Fibroblast of lung (primary cell): ENCODE measurements at regions not wholly inside any gene's neighbourhood (a gene's known extent, or its start where the extent isn't known, plus 50 kb on each side); places are given as distances from the start of the nearest gene placed in this dataset.

Experiments used
- DNase-seq, 2 donors: peaks; one replicate each; pipeline versions ENCODE4 v3.0.0 to v3.0.0-alpha.2; 2010; ENCODE audit warnings: low read depth in 2 of 2
- H2AFZ ChIP-seq: 2 replicates; pipeline ENCODE4 v1.5.1; 2012; ENCODE audit warnings: low read length, control low read depth, inconsistent platforms
- H3K27ac ChIP-seq: 2 replicates; pipeline ENCODE4 v1.5.1; 2011; ENCODE audit warnings: low read length, control low read depth; ENCODE audit not compliant: insufficient read depth
- H3K27me3 ChIP-seq: 2 replicates; pipeline ENCODE4 v1.5.1; 2011; ENCODE audit warnings: mild to moderate bottlenecking, low read length; ENCODE audit not compliant: control insufficient read depth, insufficient read depth
- H3K36me3 ChIP-seq: 2 replicates; pipeline ENCODE4 v1.5.1; 2011; ENCODE audit warnings: low read length; ENCODE audit not compliant: control insufficient read depth, insufficient read depth
- H3K4me1 ChIP-seq: 2 replicates; pipeline ENCODE4 v1.5.1; 2011; ENCODE audit warnings: low read length; ENCODE audit not compliant: control insufficient read depth, insufficient read depth; ENCODE audit errors: extremely low read depth
- H3K4me2 ChIP-seq: 2 replicates; pipeline ENCODE4 v1.5.1; 2011; ENCODE audit warnings: low read length, control low read depth; ENCODE audit not compliant: insufficient read depth; ENCODE audit errors: extremely low read depth
- H3K4me3 ChIP-seq, 4 experiments: fragments of 200-600 bp in 1 of 4; sonication (generic) in 1 of 4; replicated peaks in 1 of 4; 2 replicates each; pipeline ENCODE4 v1.5.1; 2011 to 2016; ENCODE audit warnings: low read length in 4 of 4, low read depth in 3 of 4, mild to moderate bottlenecking in 3 of 4, control low read depth in 2 of 4, inconsistent platforms in 1 of 4, mixed read lengths in 1 of 4; ENCODE audit not compliant: insufficient read depth in 1 of 4; ENCODE audit errors: control extremely low read depth in 1 of 4
- H3K79me2 ChIP-seq: 2 replicates; pipeline ENCODE4 v1.5.1; 2012; ENCODE audit warnings: mild to moderate bottlenecking, low read length, inconsistent platforms; ENCODE audit not compliant: control insufficient read depth, insufficient read depth
- H3K9ac ChIP-seq: 2 replicates; pipeline ENCODE4 v1.5.1; 2011; ENCODE audit warnings: mild to moderate bottlenecking, low read length, control low read depth; ENCODE audit not compliant: insufficient read depth
- H3K9me3 ChIP-seq: 2 replicates; pipeline ENCODE4 v1.5.1; 2012; ENCODE audit warnings: low read depth, low read length; ENCODE audit not compliant: control insufficient read depth, insufficient read depth
- H4K20me1 ChIP-seq: 2 replicates; pipeline ENCODE4 v1.5.1; 2011; ENCODE audit warnings: low read length; ENCODE audit not compliant: control insufficient read depth, insufficient read depth; ENCODE audit errors: extremely low read depth
- CTCF ChIP-seq, 2 donors: IDR thresholded peaks in 1 of 2; conservative IDR thresholded peaks in 1 of 2; 1 replicate in 1 of 2; 2 replicates in 1 of 2; pipeline ENCODE4 v1.5.1; 2011 to 2012; ENCODE audit warnings: low read length in 2 of 2, control low read depth in 1 of 2, inconsistent platforms in 1 of 2, low read depth in 1 of 2, mild to moderate bottlenecking in 1 of 2
- EZH2 ChIP-seq: IDR thresholded peaks from 2 replicates; pipeline ENCODE4 v1.5.1; 2012; ENCODE audit warnings: low read length, control low read depth, mild to moderate bottlenecking; ENCODE audit errors: missing control alignments

- Histone ChIP-seq H3K4me3 (no peak overlapping the region), H3K4me1 (no peaks in the 10 kb centered on the region), H3K9ac (no peak overlapping the region), H3K27ac (no peak overlapping the region), H2AFZ (no peak overlapping the region), H3K27me3 (no peaks in the 10 kb centered on the region), H3K9me3 (no peaks in the 10 kb centered on the region), H3K79me2 (no peaks in the 10 kb centered on the region), H3K4me2 (no peak overlapping the region), H3K36me3 (no peaks in the 10 kb centered on the region), H4K20me1 (no peaks in the 10 kb centered on the region)
- TF ChIP-seq EZH2 (no peak), CTCF (conservative IDR thresholded peaks at IDR 0.05 in 1 of 2, IDR thresholded peaks at IDR 0.05 in 1 of 2; ENCODE audit: low read depth in 1 of 2, low read length in 2 of 2) (no peak)
- no peak for DNase-seq
Observed at GRCh38 chr3:34969513-34969912, 669.8 kb upstream of the ARPP21 start.

GRCh38 chr3:34972481-34972880 is 666.8 kb upstream of the ARPP21 start:
- Histone ChIP-seq H3K27ac (no peak overlapping the region), H3K4me1 (no peaks in the 10 kb centered on the region), H3K27me3 (no peaks in the 10 kb centered on the region), H3K9ac (no peak overlapping the region), H3K9me3 (no peaks in the 10 kb centered on the region), H3K79me2 (no peaks in the 10 kb centered on the region), H4K20me1 (no peaks in the 10 kb centered on the region), H3K36me3 (no peaks in the 10 kb centered on the region), H3K4me3 (no peak overlapping the region), H3K4me2 (no peak overlapping the region), H2AFZ (no peak overlapping the region)
- peak in 1 of 2 donors; percentile 30 for DNase-seq
- no peak for TF ChIP-seq CTCF (conservative IDR thresholded peaks at IDR 0.05 in 1 of 2, IDR thresholded peaks at IDR 0.05 in 1 of 2; ENCODE audit: low read depth in 1 of 2, low read length in 2 of 2)
- no peak for TF ChIP-seq EZH2

GRCh38 chr3:34973586-34973985 is 665.7 kb upstream of the ARPP21 start:
- no peak overlapping the region for H3K4me2 ChIP-seq
- no peak overlapping the region for H2AFZ ChIP-seq
- H3K4me1 ChIP-seq = no peaks in the 10 kb centered on the region
- no peaks in the 10 kb centered on the region for H3K27me3 ChIP-seq
- no peak overlapping the region for H3K27ac ChIP-seq
- TF ChIP-seq EZH2 (no peak), CTCF (conservative IDR thresholded peaks at IDR 0.05 in 1 of 2, IDR thresholded peaks at IDR 0.05 in 1 of 2; ENCODE audit: low read depth in 1 of 2, low read length in 2 of 2) (no peak)
- H3K9me3 ChIP-seq = no peaks in the 10 kb centered on the region
- H3K4me3 ChIP-seq = no peak overlapping the region
- H4K20me1 ChIP-seq = no peaks in the 10 kb centered on the region
- H3K36me3 ChIP-seq = no peaks in the 10 kb centered on the region
- no peak for DNase-seq
- H3K9ac ChIP-seq = no peak overlapping the region
- H3K79me2 ChIP-seq = no peaks in the 10 kb centered on the region
